HFFc6 (cell line): ENCODE measurements at regions not wholly inside any gene's neighbourhood (a gene's known extent, or its start where the extent isn't known, plus 50 kb on each side); places are given as distances from the start of the nearest gene placed in this dataset.
A peak's percentile ranks its signal among the peaks of the same experiment; 100 is the strongest.

Experiments
- DNase-seq: peaks from one replicate; pipeline ENCODE4 v3.0.0-alpha.2; 2018
- H3K27ac Mint-ChIP-seq: 2 replicates; pipeline ENCODE4 v1.8.0; 2020; ENCODE audit warnings: mild to moderate bottlenecking, mixed read lengths
- H3K27me3 Mint-ChIP-seq: 2 replicates; pipeline ENCODE4 v1.8.0; 2021; ENCODE audit warnings: mild to moderate bottlenecking, moderate library complexity, mixed read lengths; ENCODE audit not compliant: insufficient read depth
- H3K36me3 Mint-ChIP-seq: 2 replicates; pipeline ENCODE4 v1.8.0; 2021; ENCODE audit warnings: low read depth, mixed read lengths
- H3K4me1 Mint-ChIP-seq: 2 replicates; pipeline ENCODE4 v1.8.0; 2020; ENCODE audit warnings: low read depth, mixed read lengths
- H3K4me3 Mint-ChIP-seq: 2 replicates; pipeline ENCODE4 v1.8.0; 2020; ENCODE audit warnings: mild to moderate bottlenecking, moderate library complexity, mixed read lengths
- H3K9me3 Mint-ChIP-seq: 2 replicates; pipeline ENCODE4 v1.8.0; 2020; ENCODE audit warnings: mild to moderate bottlenecking, mixed read lengths
- TF ChIP-seq, protein P1 (sequence below): fragments of 200-600 bp; sonication (generic); IDR thresholded peaks from 2 replicates; pipeline ENCODE4 v1.5.0; 2021; ENCODE audit warnings: antibody characterized with exemption, mild to moderate bottlenecking

DNA sequence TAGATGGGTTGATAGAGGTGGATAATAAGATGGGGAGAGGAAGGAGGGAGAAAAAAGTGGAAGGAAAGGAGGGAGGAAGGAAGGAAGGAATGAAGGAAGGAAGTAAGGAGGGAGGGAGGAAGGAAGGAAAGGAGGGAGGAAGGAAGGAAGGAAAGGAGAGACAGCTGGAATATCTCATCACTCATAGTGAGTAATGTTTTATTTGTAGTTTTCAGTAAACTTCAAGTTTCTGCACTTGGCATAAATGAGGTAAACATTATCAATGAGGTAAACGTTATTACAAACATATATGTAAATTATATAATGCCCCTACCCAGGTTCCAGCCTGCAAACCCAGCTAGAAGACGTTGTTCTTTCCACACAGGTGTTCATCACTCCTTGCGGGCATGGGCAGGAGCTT is 89.8 kb upstream of the XYLT1 start:
- no peaks in the 10 kb centered on the region for H3K9me3 Mint-ChIP-seq
- H3K27ac Mint-ChIP-seq = no peak overlapping the region
- TF ChIP-seq, protein P1, sequence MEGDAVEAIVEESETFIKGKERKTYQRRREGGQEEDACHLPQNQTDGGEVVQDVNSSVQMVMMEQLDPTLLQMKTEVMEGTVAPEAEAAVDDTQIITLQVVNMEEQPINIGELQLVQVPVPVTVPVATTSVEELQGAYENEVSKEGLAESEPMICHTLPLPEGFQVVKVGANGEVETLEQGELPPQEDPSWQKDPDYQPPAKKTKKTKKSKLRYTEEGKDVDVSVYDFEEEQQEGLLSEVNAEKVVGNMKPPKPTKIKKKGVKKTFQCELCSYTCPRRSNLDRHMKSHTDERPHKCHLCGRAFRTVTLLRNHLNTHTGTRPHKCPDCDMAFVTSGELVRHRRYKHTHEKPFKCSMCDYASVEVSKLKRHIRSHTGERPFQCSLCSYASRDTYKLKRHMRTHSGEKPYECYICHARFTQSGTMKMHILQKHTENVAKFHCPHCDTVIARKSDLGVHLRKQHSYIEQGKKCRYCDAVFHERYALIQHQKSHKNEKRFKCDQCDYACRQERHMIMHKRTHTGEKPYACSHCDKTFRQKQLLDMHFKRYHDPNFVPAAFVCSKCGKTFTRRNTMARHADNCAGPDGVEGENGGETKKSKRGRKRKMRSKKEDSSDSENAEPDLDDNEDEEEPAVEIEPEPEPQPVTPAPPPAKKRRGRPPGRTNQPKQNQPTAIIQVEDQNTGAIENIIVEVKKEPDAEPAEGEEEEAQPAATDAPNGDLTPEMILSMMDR = no peak
- H3K4me1 Mint-ChIP-seq = peaks cover 34% of the 10 kb centered on the region
- no peak for DNase-seq
- H3K4me3 Mint-ChIP-seq = no peak overlapping the region
- peaks cover 20% of the 10 kb centered on the region for H3K27me3 Mint-ChIP-seq
- no peaks in the 10 kb centered on the region for H3K36me3 Mint-ChIP-seq

DNA sequence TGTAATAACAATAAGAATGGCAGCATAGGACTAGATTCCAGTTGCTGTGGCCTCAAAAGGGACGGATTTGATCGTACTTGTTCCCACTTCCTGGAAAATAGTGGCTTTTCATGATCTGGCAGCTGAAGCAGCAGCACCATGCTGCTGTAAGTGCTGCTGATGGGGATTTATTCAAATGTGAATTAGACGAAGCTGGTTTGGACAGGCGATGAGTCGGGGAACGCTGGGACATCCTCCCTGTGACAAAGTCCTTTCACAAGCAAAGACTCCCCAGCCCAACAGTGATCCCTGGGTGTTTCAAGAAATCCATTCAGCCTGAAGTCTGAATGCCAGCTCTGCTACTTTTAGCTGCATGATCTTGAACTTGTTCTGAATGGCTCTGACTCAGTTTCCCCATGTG is 88.6 kb upstream of the XYLT1 start:
- Mint-ChIP-seq H3K9me3 (no peaks in the 10 kb centered on the region), H3K4me1 (peaks cover 46% of the 10 kb centered on the region), H3K4me3 (no peak overlapping the region), H3K27me3 (peaks cover 16% of the 10 kb centered on the region), H3K27ac (no peak overlapping the region), H3K36me3 (no peaks in the 10 kb centered on the region)
- DNase-seq = no peak
- TF ChIP-seq, protein P1 = no peak

DNA sequence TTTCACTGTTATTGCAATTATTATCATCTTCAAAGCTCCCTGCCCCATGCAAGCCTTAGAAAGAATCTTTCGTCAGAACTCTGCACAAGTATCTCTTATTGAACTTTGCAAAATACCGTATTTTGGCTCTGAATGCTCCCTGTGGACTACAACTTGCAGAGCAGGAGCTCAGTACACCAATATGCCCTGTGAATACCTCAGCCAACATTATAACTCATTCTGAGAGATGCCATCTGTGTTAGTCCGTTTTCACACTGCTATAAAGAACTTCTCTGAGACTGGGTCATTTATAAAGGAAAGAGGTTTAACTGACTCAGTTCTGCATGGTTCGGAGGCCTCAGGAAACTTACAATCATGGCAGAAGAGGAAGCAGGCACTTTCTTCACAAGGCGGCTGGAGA is 87.2 kb upstream of the XYLT1 start:
- Mint-ChIP-seq H3K36me3 (no peaks in the 10 kb centered on the region), H3K4me1 (peaks cover 56% of the 10 kb centered on the region)
- TF ChIP-seq, protein P1 = no peak

DNA sequence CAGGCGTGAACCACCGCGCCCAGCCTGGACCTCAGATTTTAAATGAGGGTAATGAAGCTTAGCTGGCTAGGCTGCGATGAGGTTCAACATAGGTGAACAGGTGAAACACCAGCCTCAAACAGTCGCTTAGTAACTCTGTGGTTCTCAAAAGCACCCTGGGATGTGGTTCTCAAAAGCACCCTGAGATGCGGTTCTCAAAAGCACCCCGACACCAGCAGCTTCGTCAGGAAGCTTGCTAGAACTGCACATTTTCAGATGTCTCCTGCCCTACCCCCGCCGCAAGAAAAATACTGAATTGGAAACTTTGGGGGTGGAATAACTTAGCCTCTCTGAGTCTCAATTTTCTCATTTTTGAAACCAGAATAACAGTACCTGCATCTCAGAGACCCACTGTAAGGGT is 86.7 kb upstream of the XYLT1 start:
- Mint-ChIP-seq H3K9me3 (no peaks in the 10 kb centered on the region), H3K27ac (no peak overlapping the region), H3K36me3 (no peaks in the 10 kb centered on the region), H3K4me3 (no peak overlapping the region), H3K27me3 (peaks cover 14% of the 10 kb centered on the region), H3K4me1 (peaks cover 56% of the 10 kb centered on the region)
- no peak for DNase-seq
- TF ChIP-seq, protein P1 = no peak

More for the DNA sequence above, 87.2 kb upstream of the XYLT1 start:
- Mint-ChIP-seq H3K4me3 (no peak overlapping the region), H3K27ac (no peak overlapping the region), H3K9me3 (no peaks in the 10 kb centered on the region), H3K27me3 (peaks cover 14% of the 10 kb centered on the region)
- no peak for DNase-seq

DNA sequence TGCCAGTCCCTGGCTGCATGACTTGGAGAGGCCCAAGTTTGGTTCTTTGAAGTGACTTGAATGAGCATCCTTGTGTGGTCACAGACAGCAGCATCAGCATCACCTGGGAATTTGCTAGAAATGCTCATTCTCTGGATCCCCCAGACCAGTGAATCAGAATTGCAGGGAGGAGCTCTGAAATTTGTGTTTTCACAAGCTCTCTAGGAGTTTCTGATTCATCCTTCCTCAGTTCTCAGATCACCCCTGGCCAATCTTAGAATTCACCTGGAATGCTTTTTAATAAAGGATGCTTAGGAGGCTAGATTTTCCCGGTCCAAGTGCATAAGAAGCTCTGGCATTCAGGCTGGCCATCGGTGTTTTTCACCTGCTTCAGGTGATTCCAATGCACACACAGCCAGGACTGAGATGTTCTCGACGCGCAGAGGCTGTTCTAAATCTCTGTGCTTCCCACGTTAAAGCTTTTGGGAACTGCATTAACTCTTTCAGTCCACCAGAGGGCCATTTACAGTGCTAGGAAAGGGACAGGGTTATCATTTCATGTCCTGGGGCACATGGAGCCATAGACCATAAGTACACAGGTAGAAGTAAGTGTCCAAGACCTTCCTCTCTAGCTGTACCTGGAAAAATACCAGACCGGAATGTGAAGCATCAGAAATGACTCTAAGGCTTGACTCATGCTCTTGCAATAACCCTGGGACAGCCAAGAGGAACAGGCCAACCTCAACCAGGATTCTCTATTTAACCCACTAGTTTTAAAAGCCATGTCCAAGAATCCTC is 85.7 kb upstream of the XYLT1 start:
- H3K4me1 Mint-ChIP-seq = peaks cover 66% of the 10 kb centered on the region
- TF ChIP-seq, protein P1 = peak; percentile 82
- DNase-seq = peak; percentile 27
- H3K36me3 Mint-ChIP-seq = no peaks in the 10 kb centered on the region
- H3K4me3 Mint-ChIP-seq = no peak overlapping the region
- peaks cover 13% of the 10 kb centered on the region for H3K27me3 Mint-ChIP-seq
- no peak overlapping the region for H3K27ac Mint-ChIP-seq
- no peaks in the 10 kb centered on the region for H3K9me3 Mint-ChIP-seq
